Suprapubic skin (tissue), 4 donors: ENCODE measurements at regions not wholly inside any gene's neighbourhood (a gene's known extent, or its start where the extent isn't known, plus 50 kb on each side); places are given as distances from the start of the nearest gene placed in this dataset.

Experiments
- DNase-seq, 2 donors: peaks; one replicate each; pipeline ENCODE4 v3.0.0-alpha.2; 2019; ENCODE audit warnings: low spot score in 2 of 2
- H3K27ac ChIP-seq: fragments of 200-600 bp; sonication (generic); one replicate; pipeline ENCODE4 v1.5.1; 2019
- H3K27me3 ChIP-seq: fragments of 200-600 bp; sonication (generic); one replicate; pipeline ENCODE4 v1.5.1; 2019
- H3K36me3 ChIP-seq: fragments of 200-600 bp; sonication (generic); one replicate; pipeline ENCODE4 v1.5.1; 2019
- H3K4me1 ChIP-seq: fragments of 200-600 bp; sonication (generic); one replicate; pipeline ENCODE4 v1.5.1; 2019
- H3K4me3 ChIP-seq: fragments of 200-600 bp; sonication (generic); one replicate; pipeline ENCODE4 v1.5.1; 2019; ENCODE audit warnings: mild to moderate bottlenecking
- H3K9me3 ChIP-seq: fragments of 200-600 bp; sonication (generic); one replicate; pipeline ENCODE4 v1.5.1; 2019
- CTCF ChIP-seq, 2 donors: fragments of 200-600 bp in 1 of 2; fragments of 450-650 bp in 1 of 2; sonication (generic) in 1 of 2; IDR thresholded peaks; one replicate each; pipeline ENCODE4 v1.5.1; 2016 to 2019; ENCODE audit warnings: antibody characterized with exemption in 2 of 2, mild to moderate bottlenecking in 1 of 2, moderate library complexity in 1 of 2
- EP300 ChIP-seq: sonication (generic); formaldehyde crosslinking; IDR thresholded peaks from one replicate; pipeline ENCODE4 v1.6.1; 2017; ENCODE audit warnings: antibody characterized with exemption
- POLR2A ChIP-seq, 2 donors: fragments of 450-650 bp; IDR thresholded peaks; one replicate each; pipeline ENCODE4 v1.6.1; 2017; ENCODE audit warnings: antibody characterized with exemption in 2 of 2, mild to moderate bottlenecking in 2 of 2, moderate library complexity in 2 of 2
- POLR2AphosphoS5 ChIP-seq, 3 donors: sonication (generic); formaldehyde crosslinking; IDR thresholded peaks; one replicate each; pipeline ENCODE4 v1.6.1; 2017; ENCODE audit warnings: antibody characterized with exemption in 3 of 3
- WGBS: methylation state at CpG from one replicate; pipeline ENCODE4 v1.1.5; 2018; 5-methylcytosine and 5-hydroxymethylcytosine counted together

DNA sequence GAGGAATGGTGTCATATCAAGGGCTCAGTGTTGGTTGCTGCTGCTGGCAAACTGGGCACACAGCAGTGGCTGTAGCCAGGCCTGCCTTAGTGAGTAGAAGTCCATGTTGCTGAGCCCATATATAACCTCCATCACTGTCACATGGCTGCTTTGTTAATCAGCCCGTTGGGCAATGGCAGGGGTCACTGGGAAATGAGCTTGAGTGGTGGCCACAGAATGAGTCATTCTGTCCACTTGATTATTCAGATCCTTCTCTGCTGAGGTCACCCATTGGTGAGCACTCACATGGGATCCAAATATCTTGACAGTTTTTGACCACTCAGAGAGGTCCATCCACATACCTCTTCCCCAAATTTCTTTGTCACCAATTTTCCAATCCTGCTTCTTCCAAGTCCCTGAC lies 898.9 kb upstream of the EYS start:
- 78% methylated on average over 1 of the region's 1 CpG for WGBS
- TF ChIP-seq CTCF (IDR thresholded peaks at IDR 0.05) (no peak), POLR2A (IDR thresholded peaks at IDR 0.05) (no peak), EP300 (no peak), POLR2AphosphoS5 (IDR thresholded peaks at IDR 0.05) (no peak)
- Histone ChIP-seq H3K4me3 (no peak overlapping the region), H3K36me3 (no peaks in the 10 kb centered on the region), H3K4me1 (no peaks in the 10 kb centered on the region), H3K27ac (no peak overlapping the region), H3K27me3 (no peaks in the 10 kb centered on the region), H3K9me3 (no peaks in the 10 kb centered on the region)
- DNase-seq = no peak

DNA sequence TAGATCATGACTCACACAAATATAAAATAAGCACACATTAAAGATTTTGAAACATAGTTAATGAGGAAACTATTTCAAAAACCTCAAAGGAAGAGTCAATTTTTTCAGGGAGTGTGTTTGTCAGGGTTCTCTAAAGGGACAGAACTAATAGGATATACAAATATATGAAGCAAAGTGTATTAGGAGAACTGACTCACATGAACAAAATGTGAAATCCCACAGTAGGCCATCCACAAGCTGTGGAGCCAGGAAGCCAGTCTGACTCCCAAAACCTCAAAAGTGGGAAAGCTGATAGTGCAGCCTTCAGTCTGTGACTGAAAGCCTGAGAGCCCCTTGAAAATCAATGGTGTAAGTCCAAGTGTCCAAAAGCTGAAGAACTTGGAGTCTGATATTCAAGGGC lies 898.0 kb upstream of the EYS start:
- DNase-seq = no peak
- Histone ChIP-seq H3K4me3 (no peak overlapping the region), H3K9me3 (no peaks in the 10 kb centered on the region), H3K36me3 (no peaks in the 10 kb centered on the region), H3K4me1 (no peaks in the 10 kb centered on the region), H3K27me3 (no peaks in the 10 kb centered on the region), H3K27ac (no peak overlapping the region)
- TF ChIP-seq POLR2AphosphoS5 (IDR thresholded peaks at IDR 0.05) = no peak
- no peak for TF ChIP-seq POLR2A (IDR thresholded peaks at IDR 0.05)
- TF ChIP-seq EP300 = no peak
- TF ChIP-seq CTCF (IDR thresholded peaks at IDR 0.05) = no peak

DNA sequence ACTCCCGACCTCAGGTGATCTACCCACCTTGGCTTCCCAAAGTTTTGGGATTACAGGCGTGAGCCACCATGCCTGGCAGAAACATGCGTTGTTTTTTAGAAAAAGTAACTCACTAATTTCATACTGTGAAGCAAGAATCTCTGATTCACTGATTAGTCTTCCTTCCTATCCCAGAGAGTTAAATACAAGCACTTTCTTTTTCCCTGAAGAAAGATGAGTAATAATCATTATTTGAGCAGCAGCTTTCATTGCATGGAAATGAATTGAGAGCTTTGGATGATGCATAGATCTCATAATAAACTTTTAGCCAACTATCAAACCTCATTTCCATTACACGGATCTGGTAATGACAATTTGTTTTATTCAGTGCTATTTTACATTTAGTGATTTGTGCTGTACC lies 892.5 kb upstream of the EYS start:
- H3K36me3 ChIP-seq = no peaks in the 10 kb centered on the region
- H3K27me3 ChIP-seq = no peaks in the 10 kb centered on the region
- no peak for DNase-seq
- TF ChIP-seq POLR2AphosphoS5 (IDR thresholded peaks at IDR 0.05) = no peak
- TF ChIP-seq EP300 = no peak
- no peak for TF ChIP-seq POLR2A (IDR thresholded peaks at IDR 0.05)
- TF ChIP-seq CTCF (IDR thresholded peaks at IDR 0.05) = no peak
- peaks cover 5% of the 10 kb centered on the region for H3K9me3 ChIP-seq
- H3K4me3 ChIP-seq = no peak overlapping the region
- WGBS = 62% methylated on average over 4 of the region's 4 CpGs
- H3K27ac ChIP-seq = no peak overlapping the region
- H3K4me1 ChIP-seq = no peaks in the 10 kb centered on the region

- 82% methylated on average over 4 of the region's 4 CpGs for WGBS
- H3K27me3 ChIP-seq = no peaks in the 10 kb centered on the region
- H3K9me3 ChIP-seq = no peaks in the 10 kb centered on the region
- no peak for DNase-seq
- H3K4me1 ChIP-seq = no peaks in the 10 kb centered on the region
- TF ChIP-seq EP300 (no peak), POLR2AphosphoS5 (IDR thresholded peaks at IDR 0.05) (no peak), POLR2A (IDR thresholded peaks at IDR 0.05) (no peak), CTCF (IDR thresholded peaks at IDR 0.05) (no peak)
- H3K4me3 ChIP-seq = no peak overlapping the region
- no peaks in the 10 kb centered on the region for H3K36me3 ChIP-seq
- H3K27ac ChIP-seq = no peak overlapping the region
Measured at GRCh38 chr6:66578362-66578761, 871.3 kb upstream of the EYS start.

- H3K9me3 ChIP-seq = no peaks in the 10 kb centered on the region
- H3K4me3 ChIP-seq = no peak overlapping the region
- no peaks in the 10 kb centered on the region for H3K27me3 ChIP-seq
- TF ChIP-seq POLR2A (IDR thresholded peaks at IDR 0.05) = no peak
- no peak for TF ChIP-seq POLR2AphosphoS5 (IDR thresholded peaks at IDR 0.05)
- TF ChIP-seq CTCF (IDR thresholded peaks at IDR 0.05) = no peak
- TF ChIP-seq EP300 = no peak
- WGBS = 88% methylated on average over 4 of the region's 4 CpGs
- H3K36me3 ChIP-seq = no peaks in the 10 kb centered on the region
- no peak for DNase-seq
- no peaks in the 10 kb centered on the region for H3K4me1 ChIP-seq
- H3K27ac ChIP-seq = no peak overlapping the region
Measured at GRCh38 chr6:66568271-66568670, 861.2 kb upstream of the EYS start.
